ENCODE measurements at regions not wholly inside any gene's neighbourhood (a gene's known extent, or its start where the extent isn't known, plus 50 kb on each side); places are given as distances from the start of the nearest gene placed in this dataset.

DNA sequence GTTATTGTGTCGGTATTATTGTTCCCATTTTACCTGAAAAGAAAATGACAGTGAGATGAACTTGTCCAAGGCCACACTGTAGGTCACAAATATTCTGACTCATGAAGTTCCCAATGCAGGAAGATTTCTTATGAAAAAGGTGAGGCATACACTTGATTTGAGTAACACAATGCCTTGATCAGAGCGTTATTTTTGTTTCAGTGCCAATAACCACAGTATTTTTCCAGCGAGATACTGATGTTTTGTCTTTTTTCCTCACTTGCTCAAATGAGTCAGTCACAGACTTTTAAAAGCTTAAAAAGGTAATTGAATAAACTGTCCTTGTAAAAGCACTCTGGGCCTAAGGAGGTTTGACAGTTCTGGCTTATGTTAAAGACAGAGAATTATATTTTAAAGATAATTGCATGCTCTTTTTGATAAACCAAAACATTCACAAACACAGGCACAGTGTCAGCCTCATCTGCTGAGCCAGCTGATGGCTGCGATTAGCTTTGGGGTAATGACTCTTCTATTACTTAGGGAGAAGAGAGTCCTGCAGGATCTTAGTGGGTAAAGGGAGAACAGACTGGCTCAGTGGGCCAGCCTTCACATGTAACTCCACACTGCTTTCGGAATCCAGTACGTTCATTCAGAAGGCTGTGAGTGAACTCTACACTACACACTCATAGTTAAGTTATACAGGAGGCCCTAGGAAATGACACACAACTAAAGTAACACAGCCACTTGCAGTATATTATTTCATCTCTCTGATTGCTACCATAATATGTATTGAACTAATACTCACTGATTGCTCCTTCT is 165.5 kb upstream of the CD180 start:
- DNase-seq (ENCODE audit: extremely low read depth, low read depth, low spot score): no peak

DNA sequence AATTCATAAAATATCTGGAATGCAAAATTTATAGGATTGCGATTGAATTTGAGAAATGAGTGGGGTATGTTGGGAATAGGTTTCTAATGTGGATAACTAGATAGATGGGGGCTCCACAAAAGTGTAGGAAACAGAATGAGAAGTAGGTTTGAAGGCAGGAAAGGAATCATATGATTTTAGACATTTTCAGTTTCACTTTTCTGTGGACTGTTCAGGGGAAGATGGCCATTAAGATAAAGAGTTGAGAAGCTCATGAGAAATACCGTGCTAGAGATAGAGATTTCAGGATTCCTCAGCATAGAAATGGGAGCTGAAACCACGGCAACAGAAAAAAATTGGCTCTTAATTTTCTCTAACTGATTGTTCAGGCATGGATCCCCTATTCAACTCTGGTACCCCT is 163.4 kb upstream of the CD180 start:
- no peak for DNase-seq (ENCODE audit: extremely low read depth, low read depth, low spot score)

DNA sequence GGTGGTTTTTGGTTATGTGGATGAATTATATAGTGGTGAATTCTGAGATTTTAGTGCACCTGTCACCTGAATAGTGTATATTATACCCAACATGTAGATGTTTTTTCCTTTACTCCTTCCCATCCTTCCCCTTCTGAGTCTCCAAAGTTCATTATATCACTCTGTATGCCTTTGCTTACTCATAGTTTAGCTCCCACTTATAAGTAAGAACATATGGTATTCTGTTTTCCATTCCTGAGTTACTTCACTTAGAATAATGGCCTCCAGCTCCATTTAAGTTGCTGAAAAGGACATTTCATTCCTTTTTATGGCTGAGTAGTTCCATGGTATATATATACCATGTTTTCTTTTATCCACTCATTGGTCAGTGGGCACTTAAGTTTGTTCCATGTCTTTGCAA is 161.6 kb upstream of the CD180 start:
- DNase-seq (ENCODE audit: extremely low read depth, low read depth, low spot score): no peak

DNA sequence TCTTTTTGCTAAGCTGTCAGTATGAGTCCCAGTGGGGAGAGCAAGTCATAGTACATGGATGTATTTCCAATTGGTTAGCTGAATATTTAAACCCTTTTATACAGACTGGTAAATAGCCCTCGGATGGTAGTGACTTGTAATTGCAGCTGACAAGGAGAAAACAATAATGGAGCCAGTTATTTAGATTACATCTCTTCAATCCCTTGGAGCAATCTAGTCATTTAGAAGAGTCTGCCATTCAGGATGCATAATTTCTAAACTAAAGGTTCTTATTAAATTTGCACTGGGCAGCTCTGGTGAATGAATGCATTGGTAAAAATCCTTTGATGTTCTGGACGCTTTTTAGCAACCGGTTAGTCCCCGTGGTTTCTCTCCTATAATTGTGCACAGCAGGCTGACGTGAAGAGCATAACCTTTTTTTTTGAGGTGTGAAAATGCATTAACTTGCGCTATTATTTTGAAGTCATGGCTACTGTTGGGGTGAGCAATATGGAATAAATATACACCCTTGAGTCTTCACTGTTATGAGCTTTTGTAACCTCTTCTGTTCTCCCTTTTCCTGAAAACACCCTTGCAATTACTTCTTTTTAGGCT is 158.6 kb upstream of the CD180 start:
- DNase-seq (ENCODE audit: extremely low read depth, low read depth, low spot score): no peak

DNA sequence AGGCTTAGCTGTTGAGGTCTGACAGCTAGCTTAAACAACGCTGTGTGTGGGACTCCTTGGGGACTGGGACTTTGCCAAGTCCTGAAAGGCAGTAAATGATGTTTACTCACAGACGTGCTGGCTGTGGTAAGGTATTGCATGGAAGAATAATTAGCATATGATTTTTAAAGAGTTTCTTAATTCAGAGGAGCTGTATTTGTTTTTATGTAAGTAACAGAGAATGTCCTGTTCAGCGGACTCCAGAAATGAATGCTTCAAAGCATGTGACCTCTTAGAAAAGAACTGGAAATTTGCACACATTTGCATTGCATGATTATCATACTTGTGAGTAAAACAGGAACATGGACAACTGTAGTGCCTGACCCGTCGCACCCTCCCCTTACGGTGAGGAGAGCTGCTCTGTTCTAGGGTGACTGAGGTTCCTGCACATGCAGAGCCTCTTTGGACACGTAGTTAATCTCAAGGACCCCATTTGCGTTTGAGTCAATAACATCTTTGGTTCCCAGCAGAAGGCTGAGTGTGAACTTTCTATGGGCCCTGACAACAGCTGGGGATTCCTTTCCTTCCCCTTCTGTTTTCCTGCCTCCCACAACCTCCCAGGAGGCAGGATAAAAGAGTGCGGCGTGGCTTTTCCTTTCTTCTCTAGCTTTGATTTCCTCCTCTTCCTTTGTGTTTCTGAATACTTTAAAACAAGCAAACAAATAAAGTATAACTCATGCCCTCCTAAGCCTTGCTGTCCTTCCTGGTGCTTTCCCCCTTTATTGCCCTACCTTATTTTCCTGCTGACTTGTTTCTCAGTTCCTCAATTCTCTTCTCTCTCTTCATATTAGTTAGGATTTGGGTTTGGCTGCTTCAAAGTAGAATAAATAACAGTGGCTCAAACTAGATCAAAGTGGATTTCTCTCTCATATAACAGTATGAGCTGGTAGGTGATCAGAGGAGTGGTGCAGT is 157.2 kb upstream of the CD180 start:
- DNase-seq (ENCODE audit: extremely low read depth, low read depth, low spot score): no peak

DNA sequence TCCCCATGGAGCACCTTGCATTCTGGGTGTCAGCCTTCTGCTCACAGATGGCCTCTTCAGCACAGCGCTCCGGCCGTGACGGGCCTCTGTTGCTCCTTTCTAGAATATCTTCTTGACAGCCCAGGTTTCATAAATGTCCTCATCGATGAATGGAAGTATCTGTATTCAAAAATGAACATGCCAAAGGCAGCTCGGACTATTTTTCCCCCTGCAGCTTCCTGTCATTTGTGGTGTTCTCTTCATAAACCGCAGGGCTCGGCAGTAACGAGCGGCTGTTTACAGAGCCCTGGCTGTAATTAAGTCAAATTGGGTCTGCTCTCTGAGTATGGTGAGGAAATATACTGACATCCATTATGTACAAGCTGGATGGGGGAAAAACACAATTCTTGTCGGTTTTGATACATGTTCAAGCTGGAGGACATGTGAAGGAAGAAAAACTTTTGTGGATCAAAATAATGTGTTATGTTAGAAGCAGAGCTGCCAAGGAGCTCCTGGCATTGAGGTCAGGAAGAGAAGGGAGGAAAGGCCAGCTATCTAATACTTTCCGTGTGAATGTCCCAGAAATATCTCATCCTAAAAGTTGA is 154.1 kb upstream of the CD180 start:
- DNase-seq (ENCODE audit: extremely low read depth, low read depth, low spot score): no peak

DNA sequence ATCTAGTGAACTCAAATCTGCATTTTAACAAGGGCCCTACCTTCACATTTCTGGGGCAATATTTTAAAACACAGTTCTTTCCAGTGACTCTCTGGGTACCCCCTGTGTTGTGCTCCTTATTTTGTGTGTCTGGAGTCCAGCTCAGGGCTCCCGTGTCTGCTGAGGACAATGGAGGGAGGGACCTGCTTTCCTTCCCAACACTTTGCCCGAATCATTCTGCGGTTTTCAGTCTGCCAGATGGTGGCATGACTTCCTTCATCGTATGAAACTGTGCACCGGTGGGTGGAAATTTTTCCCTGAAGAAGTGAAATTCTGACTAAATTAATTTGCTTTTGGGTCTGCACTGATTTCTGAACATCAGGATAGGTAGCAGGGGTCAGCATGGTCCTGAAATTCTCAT is 153.6 kb upstream of the CD180 start:
- no peak for DNase-seq (ENCODE audit: extremely low read depth, low read depth, low spot score)

DNA sequence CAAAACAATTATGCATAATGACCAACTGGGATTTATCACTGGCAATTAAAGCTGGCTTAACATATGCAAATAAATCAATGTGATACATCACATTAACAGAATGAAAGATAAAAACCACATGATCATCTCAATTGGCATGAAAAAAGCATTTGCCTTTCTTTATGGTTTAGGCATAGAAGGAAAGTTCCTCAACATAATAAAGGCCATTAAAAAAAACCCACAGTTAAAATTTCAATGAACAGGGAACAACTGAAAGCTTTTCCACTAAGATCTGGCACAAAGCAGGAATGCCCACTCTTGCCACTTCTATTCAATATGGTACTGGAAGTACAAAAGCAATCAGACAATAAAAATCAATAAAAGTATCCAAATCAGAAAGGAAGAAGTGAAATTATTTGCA is 151.2 kb upstream of the CD180 start:
- no peak for DNase-seq (ENCODE audit: extremely low read depth, low read depth, low spot score)

DNA sequence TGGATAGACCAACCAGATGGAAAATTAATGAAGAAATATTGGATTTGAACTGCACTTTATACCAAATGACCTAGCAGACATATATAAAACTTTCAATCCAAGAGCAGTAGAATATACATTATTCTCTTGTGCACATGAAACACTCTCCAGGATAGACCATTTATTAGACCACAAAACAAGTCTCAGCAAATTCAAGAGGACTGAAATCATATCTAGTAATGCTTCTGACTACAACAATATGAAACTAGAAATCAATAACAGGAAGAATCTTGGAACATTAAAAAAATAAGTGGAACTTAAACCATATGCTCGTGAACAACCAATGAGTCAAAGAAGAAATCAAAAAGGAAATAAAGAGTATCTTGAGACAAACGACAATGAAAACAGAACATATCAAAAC is 150.0 kb upstream of the CD180 start:
- DNase-seq (ENCODE audit: extremely low read depth, low read depth, low spot score): no peak

DNA sequence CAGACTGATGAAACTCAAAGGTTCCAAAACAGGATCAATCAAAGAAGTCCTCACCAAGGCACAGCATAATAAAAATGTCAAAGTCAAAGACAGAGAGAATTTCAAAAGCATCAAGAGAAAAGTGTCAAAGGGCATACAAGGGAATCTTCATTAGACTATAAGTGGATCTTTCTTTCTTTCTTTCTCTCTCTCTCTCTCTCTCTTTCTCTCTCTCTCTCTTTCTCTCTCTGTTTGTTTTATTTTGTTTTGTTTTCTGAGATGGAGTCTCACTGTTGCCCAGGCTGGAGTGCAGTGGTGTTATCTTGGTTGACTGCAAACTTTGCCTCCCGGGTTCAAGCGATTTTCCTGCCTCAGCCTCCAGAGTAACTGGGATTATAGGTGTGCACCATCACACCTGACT is 148.3 kb upstream of the CD180 start:
- no peak for DNase-seq (ENCODE audit: extremely low read depth, low read depth, low spot score)

DNA sequence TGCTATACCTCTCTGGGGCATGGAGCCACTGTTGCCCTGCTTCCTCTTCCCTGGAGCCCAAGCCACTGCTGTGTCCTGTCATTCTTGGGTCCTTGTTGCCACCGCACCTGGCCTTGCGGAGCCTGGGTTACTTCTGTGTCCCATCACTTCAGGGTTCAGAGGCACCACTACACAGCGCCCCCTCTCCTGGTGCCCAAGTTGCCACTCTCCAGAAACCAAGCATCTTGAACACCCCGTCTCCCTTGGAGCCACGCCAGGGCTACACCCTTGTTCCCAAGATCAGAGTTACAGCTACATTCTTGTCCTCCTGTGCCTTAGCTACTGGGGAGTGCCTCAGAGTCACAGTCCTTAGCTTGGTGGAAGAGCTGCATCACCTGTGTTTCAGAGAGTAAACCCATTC is 147.2 kb upstream of the CD180 start:
- no peak for DNase-seq (ENCODE audit: extremely low read depth, low read depth, low spot score)

DNA sequence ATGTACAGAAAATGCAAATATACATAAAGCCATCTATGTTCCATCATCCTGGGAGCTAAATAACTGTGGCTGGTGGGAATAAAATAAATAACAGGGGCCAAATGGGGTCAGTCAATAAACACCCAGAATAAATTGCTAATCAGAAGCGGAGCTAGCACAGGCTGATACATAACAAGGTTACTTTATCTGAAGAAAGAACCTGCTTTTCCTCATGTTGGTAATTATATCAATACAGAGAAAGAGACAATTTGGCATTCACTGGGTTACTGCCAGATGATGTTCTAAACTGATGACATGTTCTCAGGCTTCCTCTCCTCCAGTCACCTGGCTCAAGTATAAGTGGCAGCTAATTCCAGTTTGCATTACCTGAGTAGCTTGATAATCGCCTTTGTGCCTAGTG is 144.9 kb upstream of the CD180 start:
- DNase-seq (ENCODE audit: extremely low read depth, low read depth, low spot score): no peak

DNA sequence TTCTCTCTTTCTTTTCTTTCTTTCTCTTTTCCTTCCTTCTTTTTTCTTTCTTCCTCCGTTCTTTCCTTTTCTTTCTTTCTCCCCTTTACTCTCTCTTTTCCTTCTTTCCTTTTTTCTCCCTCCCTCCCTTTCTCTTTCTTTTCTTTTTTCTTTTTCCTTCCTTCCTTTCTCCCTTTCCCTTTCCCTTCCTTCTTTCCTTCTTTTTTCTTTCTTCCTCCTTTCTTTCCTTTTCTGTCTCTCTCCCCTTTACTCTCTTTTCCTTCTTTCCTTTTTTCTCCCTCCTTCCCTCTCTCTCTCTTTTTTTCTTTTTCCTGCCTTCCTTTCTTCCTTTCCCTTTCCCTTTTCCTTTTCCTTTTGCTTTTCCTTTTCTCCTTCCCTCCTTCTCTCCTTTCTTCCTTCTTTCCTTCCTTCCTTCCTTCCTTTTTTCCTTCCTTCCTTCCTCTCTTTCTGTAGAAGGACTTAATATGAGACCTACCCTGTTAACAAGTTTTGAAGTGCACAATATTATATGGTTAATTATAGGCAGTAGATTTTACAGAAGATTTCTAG is 142.7 kb upstream of the CD180 start:
- no peak for DNase-seq (ENCODE audit: extremely low read depth, low read depth, low spot score)

DNA sequence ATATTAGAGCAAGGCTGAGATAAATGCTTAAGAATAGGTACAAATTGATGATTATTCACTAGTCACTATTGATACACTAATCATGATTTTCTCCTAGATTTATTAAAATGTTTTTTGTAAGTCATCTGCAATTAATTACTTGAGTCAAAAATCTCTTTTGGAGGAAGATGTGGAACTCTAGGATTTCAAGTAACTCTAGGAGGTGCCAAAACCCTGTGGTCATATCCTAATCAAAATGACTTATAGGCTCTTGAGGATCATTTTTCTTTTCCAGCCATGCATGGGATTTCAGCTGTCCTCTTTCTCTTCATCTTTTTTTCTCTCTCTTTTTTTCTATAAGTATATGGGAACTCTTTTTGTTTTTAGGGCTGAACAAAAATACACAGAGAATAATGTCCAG is 141.8 kb upstream of the CD180 start:
- DNase-seq (ENCODE audit: extremely low read depth, low read depth, low spot score): no peak

DNA sequence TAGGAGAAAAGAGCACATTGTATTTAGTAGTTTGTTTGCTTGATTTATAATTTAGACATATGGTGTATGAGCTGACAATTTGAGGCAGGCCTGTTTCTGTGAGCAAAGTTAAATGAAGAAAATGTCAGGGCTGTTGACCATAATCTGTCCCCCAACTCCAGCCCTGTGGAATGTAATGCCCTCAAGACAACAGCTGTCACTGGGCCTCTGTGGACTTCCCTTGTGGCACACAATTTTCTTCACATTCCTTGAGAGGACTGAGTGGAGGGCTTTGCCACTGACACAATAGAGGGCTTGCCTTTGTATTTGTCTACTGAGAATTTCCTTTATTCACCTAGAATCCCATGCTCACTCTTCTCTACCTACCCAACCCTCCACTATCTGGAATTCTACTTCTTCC is 141.2 kb upstream of the CD180 start:
- DNase-seq (ENCODE audit: extremely low read depth, low read depth, low spot score): no peak

DNA sequence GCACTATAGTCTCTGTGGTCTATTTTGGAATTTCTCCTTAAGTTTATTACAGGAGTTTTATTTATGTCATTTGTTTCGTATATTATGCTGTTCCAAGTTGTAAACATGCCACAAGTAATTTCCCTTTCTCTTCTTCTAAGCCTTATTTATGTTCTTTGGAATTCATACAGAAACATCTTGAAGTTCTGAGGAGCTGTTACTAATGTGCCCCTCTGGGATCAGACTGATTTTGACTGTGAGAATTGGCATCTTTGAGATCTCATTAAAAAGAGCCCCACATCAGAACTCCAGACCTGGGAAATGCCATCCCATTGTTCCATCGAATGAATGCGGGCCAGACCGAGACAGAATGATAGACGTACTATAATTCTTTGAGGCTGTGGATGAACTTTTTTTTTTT is 138.8 kb upstream of the CD180 start:
- DNase-seq (ENCODE audit: extremely low read depth, low read depth, low spot score): no peak

DNA sequence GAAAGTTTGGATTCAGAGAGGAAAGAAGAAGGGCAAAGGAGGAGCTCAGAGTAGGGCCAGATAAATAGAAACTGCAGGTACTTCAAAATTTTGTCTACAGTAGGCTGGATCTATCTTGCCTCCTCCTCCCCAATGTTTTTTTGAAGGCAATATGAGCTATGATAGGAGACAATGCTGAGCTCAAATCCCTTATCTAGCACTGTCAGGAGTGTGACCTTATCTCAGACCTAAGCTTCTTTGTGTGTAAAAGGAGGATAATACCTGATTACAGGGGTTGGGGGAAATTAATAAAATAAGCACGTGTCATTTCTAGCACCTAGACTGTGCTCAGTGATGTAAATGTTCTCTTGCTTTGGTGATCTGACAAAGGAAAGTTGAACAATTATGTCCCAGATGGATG is 137.8 kb upstream of the CD180 start:
- DNase-seq (ENCODE audit: extremely low read depth, low read depth, low spot score): no peak

DNA sequence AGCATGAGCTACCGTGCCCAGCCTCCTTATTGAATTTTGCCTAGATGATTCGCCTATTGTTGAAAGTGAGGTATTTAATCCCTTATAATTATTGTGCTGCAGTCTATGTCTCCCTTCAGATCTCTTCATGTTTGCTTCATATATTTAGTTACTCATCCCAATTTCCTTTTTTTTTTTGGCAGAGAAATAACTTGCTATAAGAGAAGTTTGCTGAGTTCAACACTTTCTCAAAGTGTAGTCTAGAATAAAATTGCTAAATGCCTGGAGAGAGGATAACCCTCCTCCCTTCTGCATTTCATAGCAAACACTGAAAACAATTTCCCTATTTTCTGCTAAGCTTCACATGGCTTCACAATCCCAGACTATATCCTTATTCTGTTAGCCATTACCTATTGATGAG is 136.6 kb upstream of the CD180 start:
- no peak for DNase-seq (ENCODE audit: extremely low read depth, low read depth, low spot score)

DNA sequence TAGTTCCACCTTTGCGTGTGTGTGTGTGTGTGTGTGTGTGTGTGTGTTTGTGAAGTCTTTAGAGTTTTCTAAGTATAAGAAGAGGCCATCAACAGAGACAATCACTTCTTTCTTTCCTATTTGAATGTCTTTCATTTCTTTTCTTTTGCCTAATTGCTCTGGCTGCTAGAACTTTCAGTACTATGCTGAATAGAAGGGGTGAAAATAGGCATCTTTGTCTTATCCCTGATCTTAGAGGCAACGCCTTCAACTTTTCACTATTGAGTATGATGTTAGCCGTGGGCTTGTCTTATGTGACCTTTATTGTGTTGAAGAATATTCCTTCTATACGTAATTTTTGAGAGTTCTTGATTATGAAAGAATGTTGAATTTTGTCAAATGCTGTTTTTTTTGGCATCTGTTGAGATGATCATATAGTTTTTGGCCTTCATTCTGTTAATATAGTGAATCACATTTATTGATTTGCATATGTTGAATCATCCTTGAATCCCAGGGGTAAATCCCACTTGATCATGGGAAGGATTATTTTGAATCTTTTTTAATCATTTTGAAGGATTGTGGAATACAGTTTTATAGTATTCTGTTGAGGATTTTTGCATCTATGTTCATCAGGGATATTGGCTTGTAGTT is 134.8 kb upstream of the CD180 start:
- no peak for DNase-seq (ENCODE audit: extremely low read depth, low read depth, low spot score)

DNA sequence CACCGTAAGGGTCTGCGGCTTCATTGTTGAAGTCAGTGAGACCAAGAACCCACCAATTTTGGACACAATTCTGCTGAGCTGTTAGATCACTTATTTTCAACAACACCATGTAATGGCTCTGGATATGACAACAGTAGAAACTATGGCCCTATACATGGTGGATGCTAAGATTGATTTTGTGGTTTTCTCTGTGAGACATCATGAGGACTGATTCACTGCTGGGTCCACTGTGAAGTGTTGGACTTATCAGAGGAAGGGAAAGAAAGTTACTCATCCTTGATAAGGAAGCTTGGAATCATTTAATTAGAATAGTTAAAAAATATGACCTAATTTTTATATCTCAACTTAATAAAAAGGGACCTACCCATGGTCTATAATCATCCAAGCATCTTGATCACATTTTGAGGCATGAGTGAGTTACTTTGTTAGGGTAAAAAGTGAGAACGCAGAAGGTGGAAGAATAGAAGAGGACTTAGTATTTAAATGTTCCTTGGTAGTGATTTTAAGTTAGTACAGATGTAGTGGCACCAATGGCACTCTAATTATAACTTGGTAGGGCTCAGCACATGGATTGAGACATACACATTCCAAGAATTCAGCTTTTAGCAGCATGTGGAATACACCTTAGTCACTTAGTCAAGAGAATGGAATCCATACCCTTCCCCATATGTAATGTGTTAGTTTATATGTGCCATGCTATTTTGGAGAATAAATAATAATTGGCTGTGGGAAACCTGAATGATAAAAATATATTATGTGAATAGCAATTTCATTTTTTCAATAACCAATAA is 123.5 kb upstream of the CD180 start:
- DNase-seq (ENCODE audit: extremely low read depth, low read depth, low spot score): no peak

Measured in glomerular endothelial cell (primary cell).